Osteoblast (primary cell): ENCODE measurements at regions not wholly inside any gene's neighbourhood (a gene's known extent, or its start where the extent isn't known, plus 50 kb on each side); places are given as distances from the start of the nearest gene placed in this dataset.

Source experiments
- DNase-seq: peaks from one replicate; pipeline ENCODE4 v3.0.0; 2011; ENCODE audit warnings: low spot score, mixed read lengths; ENCODE audit not compliant: insufficient read length; ENCODE audit errors: missing footprints
- H2AFZ ChIP-seq: 2 replicates; pipeline ENCODE4 v1.6.0; 2011; ENCODE audit warnings: mild to moderate bottlenecking, low read length
- H3K27ac ChIP-seq: 2 replicates; pipeline ENCODE4 v1.5.1; 2011; ENCODE audit warnings: mild to moderate bottlenecking, low read depth, low read length, moderate library complexity
- H3K27me3 ChIP-seq: 2 replicates; pipeline ENCODE4 v1.6.0; 2012; ENCODE audit warnings: mild to moderate bottlenecking, control low read depth, inconsistent platforms, low read length, moderate library complexity; ENCODE audit not compliant: insufficient read depth
- H3K36me3 ChIP-seq: 2 replicates; pipeline ENCODE4 v1.5.1; 2011; ENCODE audit warnings: mild to moderate bottlenecking, low read length, control low read depth, moderate library complexity; ENCODE audit not compliant: insufficient read depth
- H3K4me1 ChIP-seq: 2 replicates; pipeline ENCODE4 v1.5.1; 2011; ENCODE audit warnings: mild to moderate bottlenecking, low read length, control low read depth, moderate library complexity; ENCODE audit not compliant: insufficient read depth
- H3K4me2 ChIP-seq: 2 replicates; pipeline ENCODE4 v1.6.0; 2011; ENCODE audit warnings: mild to moderate bottlenecking, low read length; ENCODE audit not compliant: insufficient read depth
- H3K4me3 ChIP-seq: fragments of 200-600 bp; sonication (generic); 3 replicates; pipeline ENCODE4 v1.5.1; 2012; ENCODE audit warnings: mild to moderate bottlenecking, low read length, inconsistent platforms; ENCODE audit not compliant: insufficient read depth
- H3K79me2 ChIP-seq: 2 replicates; pipeline ENCODE4 v1.6.0; 2012; ENCODE audit warnings: mild to moderate bottlenecking, low read length, control low read depth, inconsistent platforms; ENCODE audit not compliant: insufficient read depth
- H3K9me3 ChIP-seq: 2 replicates; pipeline ENCODE4 v1.5.1; 2011; ENCODE audit warnings: low read depth, low read length, control low read depth
- H4K20me1 ChIP-seq: 2 replicates; pipeline ENCODE4 v1.6.0; 2012; ENCODE audit warnings: mild to moderate bottlenecking, low read length, control low read depth; ENCODE audit not compliant: insufficient read depth
- CTCF ChIP-seq: IDR thresholded peaks from 2 replicates; pipeline ENCODE4 v1.5.1; 2011; ENCODE audit warnings: mild to moderate bottlenecking, low read depth, low read length, moderate library complexity; ENCODE audit errors: extremely low read depth

- no peaks in the 10 kb centered on the region for H3K9me3 ChIP-seq
- peaks cover 47% of the 10 kb centered on the region for H3K4me1 ChIP-seq
- no peak for DNase-seq
- H3K4me2 ChIP-seq: peak overlapping the region; percentile 66
- peak overlapping the region; percentile 84 for H3K27ac ChIP-seq
- H3K36me3 ChIP-seq: no peaks in the 10 kb centered on the region
- no peaks in the 10 kb centered on the region for H3K79me2 ChIP-seq
- H2AFZ ChIP-seq: no peak overlapping the region
- no peak overlapping the region for H3K4me3 ChIP-seq
- no peak for TF ChIP-seq CTCF
- H4K20me1 ChIP-seq: no peaks in the 10 kb centered on the region
- no peaks in the 10 kb centered on the region for H3K27me3 ChIP-seq
Observed at GRCh38 chr10:110357871-110358270, 53.2 kb upstream of the SMNDC1 start.

- TF ChIP-seq CTCF: no peak
- no peaks in the 10 kb centered on the region for H3K36me3 ChIP-seq
- H3K27ac ChIP-seq: peak overlapping the region; percentile 84
- no peaks in the 10 kb centered on the region for H4K20me1 ChIP-seq
- no peak overlapping the region for H3K4me3 ChIP-seq
- DNase-seq: no peak
- no peak overlapping the region for H3K4me2 ChIP-seq
- no peak overlapping the region for H2AFZ ChIP-seq
- H3K27me3 ChIP-seq: no peaks in the 10 kb centered on the region
- no peaks in the 10 kb centered on the region for H3K9me3 ChIP-seq
- H3K4me1 ChIP-seq: peaks cover 43% of the 10 kb centered on the region
- no peaks in the 10 kb centered on the region for H3K79me2 ChIP-seq
Observed at GRCh38 chr10:110358278-110358677, 53.6 kb upstream of the SMNDC1 start.

- Histone ChIP-seq H3K27ac (no peak overlapping the region), H3K4me2 (no peak overlapping the region), H3K27me3 (no peaks in the 10 kb centered on the region), H3K9me3 (no peaks in the 10 kb centered on the region), H4K20me1 (no peaks in the 10 kb centered on the region), H3K79me2 (no peaks in the 10 kb centered on the region), H3K4me1 (peaks cover 35% of the 10 kb centered on the region), H2AFZ (no peak overlapping the region), H3K36me3 (no peaks in the 10 kb centered on the region), H3K4me3 (no peak overlapping the region)
- TF ChIP-seq CTCF: no peak
- no peak for DNase-seq
Observed at GRCh38 chr10:110358869-110359629, 54.3 kb upstream of the SMNDC1 start.

GRCh38 chr10:110360857-110361474, 56.2 kb upstream of the SMNDC1 start:
- Histone ChIP-seq H3K27me3 (no peaks in the 10 kb centered on the region), H3K9me3 (no peaks in the 10 kb centered on the region), H3K4me1 (peaks cover 21% of the 10 kb centered on the region), H2AFZ (no peak overlapping the region), H3K36me3 (no peaks in the 10 kb centered on the region), H3K4me2 (no peak overlapping the region), H3K4me3 (no peak overlapping the region), H4K20me1 (no peaks in the 10 kb centered on the region), H3K27ac (no peak overlapping the region), H3K79me2 (no peaks in the 10 kb centered on the region)
- DNase-seq: no peak
- TF ChIP-seq CTCF: no peak
